Body of pancreas (tissue), 4 donors: ENCODE measurements at regions not wholly inside any gene's neighbourhood (a gene's known extent, or its start where the extent isn't known, plus 50 kb on each side); places are given as distances from the start of the nearest gene placed in this dataset.
"Not testable (repeated sequence)": the region's sequence is repeated elsewhere in the genome, so short reads cannot be mapped to it uniquely, and the experiment has no call there.

ENCODE experiments used
- ATAC-seq: fragments of 150-250 bp; one replicate; pipeline ENCODE4 v1.9.1; 2016
- DNase-seq, 4 donors: peaks; one replicate each; pipeline ENCODE4 v3.0.0-alpha.2; 2019
- H3K27ac ChIP-seq, 4 donors: fragments of 200-600 bp; sonication (generic); 1 replicate in 3 of 4; 2 replicates in 1 of 4; pipeline versions ENCODE4 v1.5.1 to v1.6.1; 2016 to 2019; ENCODE audit warnings: mild to moderate bottlenecking in 1 of 4, mixed read lengths in 1 of 4, moderate library complexity in 1 of 4
- H3K27me3 ChIP-seq, 2 donors: fragments of 200-600 bp; sonication (generic); one replicate each; pipeline ENCODE4 v1.6.0; 2016; ENCODE audit warnings: mild to moderate bottlenecking in 1 of 2
- H3K36me3 ChIP-seq, 2 donors: fragments of 200-600 bp; sonication (generic); replicated peaks in 1 of 2; 2 replicates each; pipeline ENCODE4 v1.5.1; 2016; ENCODE audit warnings: low read depth in 2 of 2; ENCODE audit not compliant: insufficient read depth in 1 of 2
- H3K4me1 ChIP-seq: fragments of 200-600 bp; sonication (generic); one replicate; pipeline ENCODE4 v1.6.0; 2016
- H3K4me3 ChIP-seq, 2 donors: fragments of 200-600 bp; sonication (generic); 1 replicate in 1 of 2; 2 replicates in 1 of 2; pipeline ENCODE4 v1.5.1; 2016 to 2019
- H3K9me3 ChIP-seq, 3 donors: fragments of 200-600 bp; sonication (generic); 1 replicate in 2 of 3; 2 replicates in 1 of 3; pipeline ENCODE4 v1.5.1; 2016
- CTCF ChIP-seq, 7 experiments: fragments of 450-650 bp in 4 of 7; fragments of 200-600 bp in 3 of 7; sonication (generic) in 3 of 7; IDR thresholded peaks; one replicate each; pipeline ENCODE4 v1.5.1; 2016 to 2019; ENCODE audit warnings: antibody characterized with exemption in 7 of 7
- POLR2A ChIP-seq, 3 donors: fragments of 450-650 bp; IDR thresholded peaks; one replicate each; pipeline ENCODE4 v1.6.1; 2016; ENCODE audit warnings: antibody characterized with exemption in 3 of 3, mild to moderate bottlenecking in 2 of 3
- WGBS, 2 donors: methylation state at CpG; one replicate each; pipeline ENCODE4 v1.1.5; 2017; 5-methylcytosine and 5-hydroxymethylcytosine counted together
- intact Hi-C: fragments of 100-400 bp; cut with DNase I; formaldehyde crosslinking; loops from one replicate; pipeline ENCODE4 v1.15.1; 2023

- no peaks in the 10 kb centered on the region for H3K36me3 ChIP-seq
- intact Hi-C loops, result no loop called here
- H3K27ac ChIP-seq, result no peak overlapping the region
- WGBS, 2 donors, result 32 to 36% methylated on average over 3 of the region's 3 CpGs
- DNase-seq (no peak), ATAC-seq (no peak)
- H3K27me3 ChIP-seq, result no peaks in the 10 kb centered on the region
- H3K4me3 ChIP-seq, result no peak overlapping the region
- peaks cover 51% of the 10 kb centered on the region for H3K4me1 ChIP-seq
- no peaks in the 10 kb centered on the region for H3K9me3 ChIP-seq
- TF ChIP-seq CTCF (IDR thresholded peaks at IDR 0.05) (no peak), POLR2A (IDR thresholded peaks at IDR 0.05) (no peak)
These were observed 153.5 kb upstream of the ATF7IP start for GRCh38 chr12:14211947-14212387.

- DNase-seq, result no peak
- Histone ChIP-seq H3K4me3 (no peak overlapping the region), H3K36me3 (no peaks in the 10 kb centered on the region), H3K4me1 (peaks cover 37% of the 10 kb centered on the region), H3K27me3 (no peaks in the 10 kb centered on the region), H3K27ac (no peak overlapping the region), H3K9me3 (no peaks in the 10 kb centered on the region)
- TF ChIP-seq POLR2A (IDR thresholded peaks at IDR 0.05), result no peak
- no peak for TF ChIP-seq CTCF (IDR thresholded peaks at IDR 0.05)
- intact Hi-C loops, result no loop called here
- ATAC-seq, result no peak
- 52 to 54% methylated on average over 1 of the region's 1 CpG for WGBS, 2 donors
These were observed 151.9 kb upstream of the ATF7IP start for GRCh38 chr12:14213542-14213941.

GRCh38 chr12:14214495-14214894 lies 151.0 kb upstream of the ATF7IP start:
- Histone ChIP-seq H3K9me3 (no peaks in the 10 kb centered on the region), H3K36me3 (no peaks in the 10 kb centered on the region), H3K4me3 (no peak overlapping the region), H3K27ac (no peak overlapping the region), H3K4me1 (peaks cover 30% of the 10 kb centered on the region), H3K27me3 (no peaks in the 10 kb centered on the region)
- ATAC-seq, result no peak
- intact Hi-C loops, result no loop called here
- TF ChIP-seq POLR2A (IDR thresholded peaks at IDR 0.05) (no peak), CTCF (IDR thresholded peaks at IDR 0.05) (no peak)
- DNase-seq, result peak in 2 of 4 donors; percentile 20 to 23
- WGBS, 2 donors, result 75 to 79% methylated on average over 1 of the region's 1 CpG

GRCh38 chr12:14215949-14216348 lies 149.5 kb upstream of the ATF7IP start:
- H3K4me3 ChIP-seq, H3K27me3 ChIP-seq, DNase-seq, H3K27ac ChIP-seq, ATAC-seq, H3K36me3 ChIP-seq, H3K9me3 ChIP-seq, intact Hi-C loops: not testable (repeated sequence)
- WGBS, 2 donors, result 96 to 97% methylated on average over 7 of the region's 7 CpGs
- H3K4me1 ChIP-seq, result peaks cover 30% of the 10 kb centered on the region

GRCh38 chr12:14216405-14217294 lies 148.8 kb upstream of the ATF7IP start:
- Histone ChIP-seq H3K27ac (no peak overlapping the region), H3K4me1 (peaks cover 29% of the 10 kb centered on the region), H3K36me3 (no peaks in the 10 kb centered on the region), H3K4me3 (no peak overlapping the region), H3K9me3 (no peaks in the 10 kb centered on the region), H3K27me3 (no peaks in the 10 kb centered on the region)
- TF ChIP-seq POLR2A (IDR thresholded peaks at IDR 0.05) (no peak), CTCF (IDR thresholded peaks at IDR 0.05) (no peak)
- DNase-seq, result no peak
- intact Hi-C loops, result no loop called here
- WGBS, 2 donors, result 78 to 83% methylated on average over 12 of the region's 12 CpGs
- ATAC-seq, result no peak
